Muscle layer of colon (tissue), 2 donors: ENCODE measurements at regions not wholly inside any gene's neighbourhood (a gene's known extent, or its start where the extent isn't known, plus 50 kb on each side); places are given as distances from the start of the nearest gene placed in this dataset.

ENCODE experiments used
- H3K27ac ChIP-seq: one replicate; pipeline ENCODE4 v1.7.0; 2013; ENCODE audit warnings: low read depth, mild to moderate bottlenecking, low read length, moderate library complexity
- H3K27me3 ChIP-seq, 2 donors: one replicate each; pipeline ENCODE4 v1.7.0; 2013; ENCODE audit warnings: low read length in 2 of 2, mild to moderate bottlenecking in 2 of 2; ENCODE audit not compliant: insufficient read depth in 2 of 2, control insufficient read depth in 1 of 2
- H3K36me3 ChIP-seq: one replicate; pipeline ENCODE4 v1.7.0; 2013; ENCODE audit warnings: mild to moderate bottlenecking, low read length; ENCODE audit not compliant: insufficient read depth
- H3K4me1 ChIP-seq: one replicate; pipeline ENCODE4 v1.7.0; 2013; ENCODE audit warnings: mild to moderate bottlenecking, low read length; ENCODE audit not compliant: insufficient read depth
- H3K4me3 ChIP-seq, 2 donors: one replicate each; pipeline ENCODE4 v1.7.0; 2013; ENCODE audit warnings: low read length in 2 of 2, low read depth in 1 of 2, mild to moderate bottlenecking in 1 of 2, moderate library complexity in 1 of 2
- H3K9ac ChIP-seq: one replicate; pipeline ENCODE4 v1.7.0; 2013; ENCODE audit warnings: low read length
- H3K9me3 ChIP-seq: one replicate; pipeline ENCODE4 v1.7.0; 2013; ENCODE audit warnings: mild to moderate bottlenecking, low read length
- donor health status: abdominal sarcoma.
- donor health status: Adenocarcinoma of cecum.

GRCh38 chr2:41662461-41662860, 385.4 kb upstream of the PKDCC start:
- Histone ChIP-seq H3K9ac (no peak overlapping the region), H3K27ac (no peak overlapping the region), H3K4me1 (no peaks in the 10 kb centered on the region), H3K36me3 (no peaks in the 10 kb centered on the region), H3K4me3 (no peak overlapping the region), H3K27me3 (no peaks in the 10 kb centered on the region), H3K9me3 (no peaks in the 10 kb centered on the region)

GRCh38 chr2:41663056-41663455, 384.8 kb upstream of the PKDCC start:
- no peaks in the 10 kb centered on the region for H3K36me3 ChIP-seq
- H3K4me3 ChIP-seq: no peak overlapping the region
- no peak overlapping the region for H3K9ac ChIP-seq
- no peaks in the 10 kb centered on the region for H3K9me3 ChIP-seq
- H3K27ac ChIP-seq: no peak overlapping the region
- H3K27me3 ChIP-seq: no peaks in the 10 kb centered on the region
- H3K4me1 ChIP-seq: no peaks in the 10 kb centered on the region

- H3K36me3 ChIP-seq: no peaks in the 10 kb centered on the region
- H3K9ac ChIP-seq: no peak overlapping the region
- no peak overlapping the region for H3K27ac ChIP-seq
- H3K4me1 ChIP-seq: no peaks in the 10 kb centered on the region
- H3K4me3 ChIP-seq: no peak overlapping the region
- no peaks in the 10 kb centered on the region for H3K27me3 ChIP-seq
- no peaks in the 10 kb centered on the region for H3K9me3 ChIP-seq
Observed at GRCh38 chr2:41668529-41668928, 379.3 kb upstream of the PKDCC start.

GRCh38 chr2:41678639-41679038, 369.2 kb upstream of the PKDCC start:
- no peak overlapping the region for H3K4me3 ChIP-seq
- H3K9me3 ChIP-seq: no peaks in the 10 kb centered on the region
- no peak overlapping the region for H3K27ac ChIP-seq
- H3K4me1 ChIP-seq: no peaks in the 10 kb centered on the region
- H3K36me3 ChIP-seq: no peaks in the 10 kb centered on the region
- H3K27me3 ChIP-seq: no peaks in the 10 kb centered on the region
- no peak overlapping the region for H3K9ac ChIP-seq

- H3K4me1 ChIP-seq: no peaks in the 10 kb centered on the region
- H3K4me3 ChIP-seq: no peak overlapping the region
Observed at GRCh38 chr2:41686156-41686555, 361.7 kb upstream of the PKDCC start.

GRCh38 chr2:41691561-41691960, 356.3 kb upstream of the PKDCC start:
- Histone ChIP-seq H3K9ac (no peak overlapping the region), H3K36me3 (no peaks in the 10 kb centered on the region), H3K27ac (no peak overlapping the region), H3K4me1 (peaks cover 13% of the 10 kb centered on the region), H3K9me3 (no peaks in the 10 kb centered on the region), H3K27me3 (no peaks in the 10 kb centered on the region), H3K4me3 (no peak overlapping the region)

More at GRCh38 chr2:41686156-41686555, 361.7 kb upstream of the PKDCC start:
- H3K36me3 ChIP-seq: no peaks in the 10 kb centered on the region
- H3K9me3 ChIP-seq: no peaks in the 10 kb centered on the region
- no peaks in the 10 kb centered on the region for H3K27me3 ChIP-seq
- H3K27ac ChIP-seq: no peak overlapping the region
- no peak overlapping the region for H3K9ac ChIP-seq

GRCh38 chr2:41694536-41695049, 353.2 kb upstream of the PKDCC start:
- Histone ChIP-seq H3K36me3 (no peaks in the 10 kb centered on the region), H3K27me3 (no peaks in the 10 kb centered on the region), H3K9me3 (no peaks in the 10 kb centered on the region), H3K27ac (no peak overlapping the region), H3K4me1 (peaks cover 24% of the 10 kb centered on the region), H3K9ac (no peak overlapping the region), H3K4me3 (no peak overlapping the region)

- Histone ChIP-seq H3K36me3 (no peaks in the 10 kb centered on the region), H3K9me3 (no peaks in the 10 kb centered on the region), H3K9ac (no peak overlapping the region), H3K27me3 (no peaks in the 10 kb centered on the region), H3K27ac (no peak overlapping the region), H3K4me3 (no peak overlapping the region), H3K4me1 (peaks cover 24% of the 10 kb centered on the region)
Observed at GRCh38 chr2:41695198-41696113, 352.4 kb upstream of the PKDCC start.

- no peak overlapping the region for H3K9ac ChIP-seq
- H3K4me3 ChIP-seq: no peak overlapping the region
- no peaks in the 10 kb centered on the region for H3K36me3 ChIP-seq
- no peaks in the 10 kb centered on the region for H3K9me3 ChIP-seq
- no peaks in the 10 kb centered on the region for H3K27me3 ChIP-seq
- H3K27ac ChIP-seq: no peak overlapping the region
- peaks cover 24% of the 10 kb centered on the region for H3K4me1 ChIP-seq
Observed at GRCh38 chr2:41697389-41697788, 350.4 kb upstream of the PKDCC start.

- Histone ChIP-seq H3K9me3 (no peaks in the 10 kb centered on the region), H3K27me3 (no peaks in the 10 kb centered on the region), H3K4me1 (peaks cover 24% of the 10 kb centered on the region), H3K27ac (no peak overlapping the region), H3K4me3 (peak overlapping the region in 1 of 2 donors; percentile 32), H3K36me3 (no peaks in the 10 kb centered on the region), H3K9ac (no peak overlapping the region)
Observed at GRCh38 chr2:41698678-41699422, 349.0 kb upstream of the PKDCC start.

GRCh38 chr2:41701231-41701630, 346.6 kb upstream of the PKDCC start:
- Histone ChIP-seq H3K9me3 (no peaks in the 10 kb centered on the region), H3K36me3 (no peaks in the 10 kb centered on the region), H3K4me3 (no peak overlapping the region), H3K4me1 (peaks cover 11% of the 10 kb centered on the region), H3K27me3 (no peaks in the 10 kb centered on the region), H3K9ac (no peak overlapping the region), H3K27ac (no peak overlapping the region)
